Cardiac fibroblast (primary cell): ENCODE measurements at regions not wholly inside any gene's neighbourhood (a gene's known extent, or its start where the extent isn't known, plus 50 kb on each side); places are given as distances from the start of the nearest gene placed in this dataset.

Experiments
- DNase-seq, 2 donors: peaks; one replicate each; pipeline versions ENCODE4 v3.0.0 to v3.0.0-alpha.2; 2010; ENCODE audit warnings: low read depth in 2 of 2
- H3K4me3 ChIP-seq, 2 donors: replicated peaks in 1 of 2; 1 replicate in 1 of 2; 2 replicates in 1 of 2; pipeline ENCODE4 v1.5.1; 2011; ENCODE audit warnings: low read depth in 2 of 2, low read length in 2 of 2, mild to moderate bottlenecking in 2 of 2, moderate library complexity in 1 of 2
- CTCF ChIP-seq: IDR thresholded peaks from one replicate; pipeline ENCODE4 v1.5.1; 2011; ENCODE audit warnings: low read depth, mild to moderate bottlenecking, low read length, inconsistent platforms

GRCh38 chr6:140105241-140105640, 730.8 kb upstream of the CITED2 start:
- H3K4me3 ChIP-seq: no peak overlapping the region
- DNase-seq: no peak
- TF ChIP-seq CTCF: no peak

DNA sequence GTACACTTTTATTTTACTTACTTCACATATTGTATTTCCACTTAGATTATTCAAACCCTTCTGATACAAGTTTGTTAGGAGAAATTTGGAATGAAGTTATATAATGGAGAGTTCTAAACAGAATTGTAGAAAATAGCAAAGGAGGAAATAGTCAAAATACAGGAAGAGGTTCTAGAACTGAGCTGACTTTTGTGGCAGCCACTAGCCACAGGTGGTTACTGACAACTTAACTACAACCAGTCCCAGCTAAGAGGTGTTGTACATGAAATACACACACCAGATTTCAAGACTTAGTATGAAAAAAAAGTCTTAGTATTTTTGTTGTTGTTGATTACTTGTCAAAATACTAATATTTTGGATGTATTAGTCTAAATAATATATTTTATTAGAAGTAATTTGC, 727.4 kb upstream of the CITED2 start:
- TF ChIP-seq CTCF: no peak
- DNase-seq: no peak
- H3K4me3 ChIP-seq: no peak overlapping the region

DNA sequence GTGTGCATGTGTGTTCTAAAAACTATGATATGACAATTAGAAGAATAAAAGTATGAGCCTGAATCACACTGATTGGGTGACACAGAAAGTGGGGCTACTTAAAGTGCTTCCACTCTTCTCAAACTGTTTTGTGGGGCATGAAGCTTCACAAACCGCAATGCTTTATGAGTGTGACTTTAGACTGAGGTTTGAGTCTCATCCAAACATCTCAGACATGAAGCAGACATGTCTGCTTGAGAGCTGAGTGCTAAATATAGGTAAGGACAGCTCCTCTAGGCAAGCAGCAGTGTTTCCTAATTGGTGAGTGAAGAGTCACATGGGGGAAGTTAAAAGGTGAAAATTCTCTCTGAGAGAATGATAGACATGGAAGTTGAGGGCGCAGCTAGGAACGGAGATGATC, 726.9 kb upstream of the CITED2 start:
- TF ChIP-seq CTCF: no peak
- peak in 1 of 2 donors; percentile 35 for DNase-seq
- H3K4me3 ChIP-seq: no peak overlapping the region

- no peak for TF ChIP-seq CTCF
- H3K4me3 ChIP-seq: no peak overlapping the region
Observed at GRCh38 chr6:140095532-140095931, 721.1 kb upstream of the CITED2 start.

GRCh38 chr6:140091895-140092294, 717.4 kb upstream of the CITED2 start:
- DNase-seq: no peak
- TF ChIP-seq CTCF: no peak
- no peak overlapping the region for H3K4me3 ChIP-seq

More at GRCh38 chr6:140095532-140095931, 721.1 kb upstream of the CITED2 start:
- DNase-seq: no peak

DNA sequence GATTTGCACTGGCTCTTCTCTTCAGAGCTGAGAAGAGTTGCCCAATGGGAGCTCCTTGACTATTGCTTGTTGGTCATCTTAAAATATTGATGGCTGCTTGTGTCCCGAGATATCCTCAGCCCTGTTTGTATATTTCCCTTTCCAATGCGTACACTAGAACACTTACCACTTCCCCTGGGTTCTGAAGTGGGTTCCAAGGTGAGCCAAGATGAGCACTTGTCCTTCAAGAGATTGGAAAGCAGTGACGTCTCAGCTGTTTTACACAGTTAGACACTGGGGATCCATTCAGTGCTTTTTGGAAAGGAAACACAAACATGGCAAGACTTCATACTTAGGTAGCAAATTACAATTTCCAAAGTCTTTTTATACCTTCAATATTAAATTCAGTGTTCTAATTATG, 716.4 kb upstream of the CITED2 start:
- DNase-seq: no peak
- no peak for TF ChIP-seq CTCF
- no peak overlapping the region for H3K4me3 ChIP-seq

DNA sequence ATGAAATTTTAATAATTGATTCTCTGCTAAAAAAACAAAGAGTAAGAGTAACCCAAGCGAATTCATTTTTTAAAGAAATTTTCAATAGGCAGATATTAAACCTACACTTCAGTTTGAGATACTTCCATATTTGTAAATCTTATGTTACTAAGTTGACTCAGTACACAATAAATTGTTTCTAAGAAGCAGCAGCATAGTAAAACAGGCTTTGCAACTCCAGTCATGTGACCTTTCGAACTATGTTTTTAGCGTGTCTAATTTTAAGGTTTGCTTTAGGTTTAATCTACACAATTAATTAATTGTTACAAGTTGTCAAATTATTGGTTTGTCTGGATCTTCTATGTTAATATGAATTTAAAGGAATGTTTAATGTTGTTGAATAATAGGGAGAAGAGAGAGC, 708.9 kb upstream of the CITED2 start:
- TF ChIP-seq CTCF: no peak
- DNase-seq: no peak
- H3K4me3 ChIP-seq: no peak overlapping the region
